Karpas-422 (cell line): ENCODE measurements at regions not wholly inside any gene's neighbourhood (a gene's known extent, or its start where the extent isn't known, plus 50 kb on each side); places are given as distances from the start of the nearest gene placed in this dataset.

Source experiments
- DNase-seq: peaks from one replicate; pipeline ENCODE4 v3.0.0-alpha.2; 2015
- H2AFZ ChIP-seq: fragments of 200-600 bp; sonication (generic); 2 replicates; pipeline ENCODE4 v1.6.1; 2014; ENCODE audit warnings: antibody characterized with exemption, low read length, mixed read lengths
- H3K27ac ChIP-seq: fragments of 200-600 bp; sonication (generic); 2 replicates; pipeline ENCODE4 v1.5.1; 2014; ENCODE audit warnings: mild to moderate bottlenecking, low read length, moderate library complexity
- H3K27me3 ChIP-seq: fragments of 200-600 bp; sonication (generic); 2 replicates; pipeline ENCODE4 v1.6.1; 2014; ENCODE audit warnings: low read length, mixed read lengths
- H3K36me3 ChIP-seq: fragments of 200-600 bp; sonication (generic); 2 replicates; pipeline ENCODE4 v1.6.1; 2014; ENCODE audit warnings: low read length, mixed read lengths; ENCODE audit not compliant: insufficient read depth
- H3K4me1 ChIP-seq: fragments of 200-600 bp; sonication (generic); 2 replicates; pipeline ENCODE4 v1.6.1; 2014; ENCODE audit warnings: mild to moderate bottlenecking, low read length, mixed read lengths
- H3K4me2 ChIP-seq: fragments of 200-600 bp; sonication (generic); 2 replicates; pipeline ENCODE4 v1.6.1; 2014; ENCODE audit warnings: low read length, low read depth, mild to moderate bottlenecking; ENCODE audit not compliant: poor library complexity, severe bottlenecking
- H3K4me3 ChIP-seq: fragments of 200-600 bp; sonication (generic); 2 replicates; pipeline ENCODE4 v1.5.1; 2014; ENCODE audit warnings: mild to moderate bottlenecking, antibody characterized with exemption, low read length, mixed read lengths
- H3K79me2 ChIP-seq: fragments of 200-600 bp; sonication (generic); 2 replicates; pipeline ENCODE4 v1.6.1; 2014; ENCODE audit warnings: mild to moderate bottlenecking, low read length, mixed read lengths
- H3K9ac ChIP-seq: fragments of 200-600 bp; sonication (generic); 2 replicates; pipeline ENCODE4 v1.6.0; 2014; ENCODE audit warnings: low read length
- H3K9me2 ChIP-seq: fragments of 200-600 bp; sonication (generic), shearing (Covaris generic); replicated peaks from 2 replicates; pipeline ENCODE4 v1.6.0; 2014; ENCODE audit warnings: mild to moderate bottlenecking, low read length, moderate library complexity; ENCODE audit not compliant: insufficient read depth
- H3K9me3 ChIP-seq: fragments of 300-700, 200-600 bp; sonication (generic); 2 replicates; pipeline ENCODE4 v1.6.1; 2014; ENCODE audit warnings: low read length, mixed read lengths
- H4K20me1 ChIP-seq: fragments of 200-600 bp; sonication (generic); 2 replicates; pipeline ENCODE4 v1.6.1; 2014; ENCODE audit warnings: mild to moderate bottlenecking, antibody characterized with exemption, low read length, low read depth; ENCODE audit not compliant: insufficient read depth

DNA sequence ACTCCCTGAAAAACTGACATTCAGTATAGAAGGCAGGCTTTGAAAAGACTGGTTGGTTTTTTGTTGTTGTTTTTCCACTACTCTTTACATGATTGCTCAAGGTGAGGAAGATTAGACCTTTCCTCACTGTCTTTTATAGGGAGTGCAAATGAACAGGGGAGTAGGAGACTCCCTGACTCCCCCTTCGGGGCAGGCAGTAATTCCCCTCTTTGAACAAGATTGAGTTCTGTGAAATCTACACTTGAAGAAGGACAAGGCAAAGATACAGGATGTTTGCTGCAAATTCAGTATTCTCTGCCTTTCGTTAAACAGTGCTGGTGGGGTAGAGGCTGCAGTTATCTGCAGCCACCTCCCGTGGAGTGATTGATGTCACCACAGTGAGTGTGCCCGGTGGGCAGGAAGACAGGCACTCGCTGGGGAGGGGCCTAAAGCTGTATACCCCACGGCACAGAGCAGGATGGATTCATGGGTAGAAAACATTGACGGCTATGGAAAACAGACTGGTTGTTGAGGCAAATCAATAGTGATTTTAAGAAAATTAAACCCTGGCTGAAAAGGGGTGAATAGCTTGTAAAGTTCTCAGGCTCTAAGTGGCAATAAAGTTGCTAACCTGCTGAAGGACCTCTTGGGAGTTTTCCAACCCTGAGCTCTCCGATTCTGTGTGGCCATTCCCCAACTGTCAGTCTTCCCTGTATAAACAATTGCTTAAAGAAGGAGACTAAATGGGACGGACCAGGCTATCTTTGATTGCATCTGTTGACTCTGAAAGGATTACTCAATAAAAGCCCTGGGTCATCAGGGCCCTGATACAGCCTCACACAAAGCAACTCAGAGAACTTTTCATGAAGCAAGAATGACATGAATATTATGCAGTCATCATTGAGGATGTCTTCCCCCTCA lies 308.3 kb downstream of the TBC1D4 start:
- Histone ChIP-seq H4K20me1 (no peaks in the 10 kb centered on the region), H3K79me2 (no peaks in the 10 kb centered on the region), H3K9me2 (no peaks in the 10 kb centered on the region), H3K27ac (no peak overlapping the region), H3K4me3 (no peak overlapping the region), H3K36me3 (no peaks in the 10 kb centered on the region), H3K9ac (no peak overlapping the region), H3K4me1 (no peaks in the 10 kb centered on the region), H2AFZ (no peak overlapping the region), H3K27me3 (no peaks in the 10 kb centered on the region), H3K9me3 (no peaks in the 10 kb centered on the region), H3K4me2 (no peak overlapping the region)
- no peak for DNase-seq

DNA sequence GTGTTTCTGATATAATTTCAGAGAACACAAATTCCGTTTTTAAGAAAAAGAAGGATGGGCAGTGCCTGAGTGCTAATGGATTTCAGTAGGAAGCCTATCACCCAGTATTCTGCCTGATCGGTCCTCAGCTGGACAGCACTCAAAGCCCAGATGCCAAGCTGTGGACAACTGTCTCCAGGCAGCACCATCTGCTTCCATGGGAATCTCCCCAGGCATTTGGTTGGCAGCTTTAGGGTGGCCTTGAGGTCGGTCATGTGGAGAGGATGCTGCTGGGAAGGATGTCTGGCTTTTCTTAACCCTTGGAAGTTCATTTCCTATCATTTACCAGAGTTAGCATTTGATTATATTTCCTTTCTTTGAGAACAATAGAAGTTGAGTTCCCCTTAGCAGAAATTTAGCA lies 311.7 kb downstream of the TBC1D4 start:
- Histone ChIP-seq H4K20me1 (no peaks in the 10 kb centered on the region), H3K4me2 (no peak overlapping the region), H3K9me2 (no peaks in the 10 kb centered on the region), H3K79me2 (no peaks in the 10 kb centered on the region), H3K36me3 (no peaks in the 10 kb centered on the region), H3K4me3 (no peak overlapping the region), H3K4me1 (no peaks in the 10 kb centered on the region), H3K9ac (no peak overlapping the region), H3K27me3 (no peaks in the 10 kb centered on the region), H2AFZ (no peak overlapping the region), H3K9me3 (no peaks in the 10 kb centered on the region), H3K27ac (no peak overlapping the region)
- DNase-seq, result no peak

DNA sequence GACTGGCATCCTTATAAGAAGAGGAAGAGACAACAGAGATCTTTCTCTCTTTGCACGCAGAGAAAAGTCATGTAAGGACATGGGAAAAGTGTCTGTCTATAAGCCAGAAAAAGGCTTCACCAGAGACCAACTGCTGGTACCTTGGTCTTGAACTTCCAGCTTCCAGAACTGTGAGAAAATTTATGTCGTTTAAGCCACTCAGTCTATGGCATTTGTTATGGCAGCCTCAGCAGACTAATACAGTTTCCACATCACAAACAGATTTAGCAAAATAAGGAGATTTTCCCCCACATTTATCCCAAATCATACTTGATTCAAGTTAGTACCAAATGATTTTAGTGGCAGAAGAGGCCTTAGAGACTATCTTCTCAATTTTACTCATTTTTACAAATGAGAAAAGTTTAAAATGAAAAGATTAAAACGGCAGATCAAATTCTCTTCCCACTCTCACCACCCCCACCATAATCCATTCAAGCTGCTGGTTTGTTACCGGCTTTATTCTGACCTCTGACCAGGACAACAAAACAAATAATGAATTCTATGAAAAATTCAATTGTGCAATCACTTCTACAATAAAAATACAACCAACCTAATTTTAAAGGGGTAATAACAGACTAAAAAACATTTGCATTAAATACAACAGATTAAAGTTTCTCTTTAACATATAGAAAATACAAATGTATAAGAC lies 316.3 kb downstream of the TBC1D4 start:
- Histone ChIP-seq H3K4me2 (no peak overlapping the region), H3K4me1 (no peaks in the 10 kb centered on the region), H3K9ac (no peak overlapping the region), H3K79me2 (no peaks in the 10 kb centered on the region), H2AFZ (no peak overlapping the region), H3K27me3 (no peaks in the 10 kb centered on the region), H3K4me3 (no peak overlapping the region), H3K36me3 (no peaks in the 10 kb centered on the region), H4K20me1 (no peaks in the 10 kb centered on the region), H3K9me3 (no peaks in the 10 kb centered on the region), H3K27ac (no peak overlapping the region), H3K9me2 (no peaks in the 10 kb centered on the region)
- DNase-seq, result no peak

DNA sequence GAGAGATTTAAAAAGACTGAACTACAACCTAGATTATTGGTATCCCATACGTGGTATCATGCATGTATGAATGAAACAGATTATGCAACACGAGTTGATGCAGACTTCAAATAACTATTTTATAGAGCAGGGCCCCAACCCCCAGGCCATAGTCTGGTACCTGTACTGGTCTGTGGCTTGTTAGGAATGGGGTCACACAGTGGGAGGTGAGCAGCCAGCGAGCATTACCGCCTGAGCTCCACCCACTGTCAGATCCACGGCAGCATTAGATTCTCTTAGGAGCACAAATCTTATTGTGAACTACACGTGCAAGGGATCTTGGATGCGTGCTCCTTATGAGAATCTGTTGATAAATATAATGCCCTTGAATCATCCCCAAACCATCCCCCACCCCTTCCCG lies 320.2 kb downstream of the TBC1D4 start:
- no peaks in the 10 kb centered on the region for H4K20me1 ChIP-seq
- no peaks in the 10 kb centered on the region for H3K36me3 ChIP-seq
- no peak overlapping the region for H3K4me3 ChIP-seq
- H3K79me2 ChIP-seq, result no peaks in the 10 kb centered on the region
- H3K27me3 ChIP-seq, result no peaks in the 10 kb centered on the region
- no peak overlapping the region for H3K9ac ChIP-seq
- no peak overlapping the region for H3K27ac ChIP-seq
- H3K9me2 ChIP-seq, result no peaks in the 10 kb centered on the region
- no peaks in the 10 kb centered on the region for H3K9me3 ChIP-seq
- H2AFZ ChIP-seq, result no peak overlapping the region
- no peaks in the 10 kb centered on the region for H3K4me1 ChIP-seq
- DNase-seq, result no peak
- H3K4me2 ChIP-seq, result no peak overlapping the region

DNA sequence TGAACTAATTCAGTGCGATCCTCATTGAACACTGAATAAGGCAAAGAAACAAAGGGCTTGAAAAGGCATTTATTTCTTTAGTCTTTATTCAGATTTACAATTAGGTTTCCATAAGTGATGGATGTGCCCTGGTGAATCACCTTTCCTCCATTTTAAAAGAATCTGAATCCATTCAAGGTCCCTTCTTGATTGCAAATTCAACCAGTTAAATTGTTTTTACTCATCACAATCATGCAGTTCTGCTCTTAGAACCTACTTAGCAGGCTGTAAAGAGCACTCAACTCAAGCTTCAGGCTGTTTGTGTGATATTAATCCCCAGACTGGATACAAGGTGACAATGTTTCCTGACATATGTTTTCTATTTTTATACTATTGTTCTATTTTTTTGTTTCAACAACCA lies 321.0 kb downstream of the TBC1D4 start:
- no peaks in the 10 kb centered on the region for H3K9me3 ChIP-seq
- H2AFZ ChIP-seq, result no peak overlapping the region
- H3K4me2 ChIP-seq, result no peak overlapping the region
- no peaks in the 10 kb centered on the region for H3K9me2 ChIP-seq
- H3K27me3 ChIP-seq, result no peaks in the 10 kb centered on the region
- H3K27ac ChIP-seq, result no peak overlapping the region
- no peak overlapping the region for H3K4me3 ChIP-seq
- H3K4me1 ChIP-seq, result no peaks in the 10 kb centered on the region
- H3K36me3 ChIP-seq, result no peaks in the 10 kb centered on the region
- no peak for DNase-seq
- H3K79me2 ChIP-seq, result no peaks in the 10 kb centered on the region
- H3K9ac ChIP-seq, result no peak overlapping the region
- no peaks in the 10 kb centered on the region for H4K20me1 ChIP-seq

DNA sequence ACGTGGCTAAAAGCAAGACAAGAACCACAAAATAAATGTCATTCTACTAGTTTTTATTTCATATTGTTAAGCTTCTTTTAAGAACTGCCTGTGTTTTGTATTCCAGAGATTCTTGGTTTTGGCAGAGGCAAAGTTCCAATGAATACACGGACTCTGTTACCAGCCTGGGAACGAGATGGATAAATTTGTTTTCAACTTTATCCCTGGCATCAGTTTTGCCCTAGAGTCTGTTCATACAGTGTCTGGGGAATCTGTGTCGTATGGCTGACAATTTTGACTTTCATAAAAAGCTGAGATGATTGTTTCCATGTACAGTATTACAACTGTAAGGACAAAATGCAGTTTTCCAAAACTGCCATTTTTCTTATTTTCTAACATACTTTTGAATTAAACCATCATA lies 327.6 kb downstream of the TBC1D4 start:
- Histone ChIP-seq H3K4me2 (no peak overlapping the region), H3K9me3 (no peaks in the 10 kb centered on the region), H3K27me3 (no peaks in the 10 kb centered on the region), H3K9ac (no peak overlapping the region), H3K4me3 (no peak overlapping the region), H3K9me2 (no peaks in the 10 kb centered on the region), H2AFZ (no peak overlapping the region), H3K27ac (no peak overlapping the region), H3K36me3 (no peaks in the 10 kb centered on the region), H3K4me1 (no peaks in the 10 kb centered on the region), H3K79me2 (no peaks in the 10 kb centered on the region), H4K20me1 (no peaks in the 10 kb centered on the region)
- DNase-seq, result no peak

DNA sequence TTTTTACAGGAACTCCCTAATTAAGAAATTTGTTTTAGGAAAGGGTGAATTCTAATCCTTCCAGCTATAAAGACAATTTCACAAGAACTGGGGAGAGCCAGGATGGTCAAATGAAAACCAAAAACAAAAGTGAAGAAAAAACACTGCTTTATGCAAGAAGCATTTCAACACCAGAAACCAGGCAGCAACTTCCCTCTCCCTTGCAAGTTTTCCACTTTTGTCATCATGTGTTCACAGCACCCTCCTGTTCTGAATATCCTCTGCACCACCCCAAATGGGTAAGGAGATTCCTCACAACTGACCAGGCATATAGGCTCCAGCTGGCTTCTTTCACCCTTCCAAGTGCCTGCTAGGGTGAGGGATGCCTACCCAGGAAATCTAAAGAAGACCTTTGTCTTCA lies 328.1 kb downstream of the TBC1D4 start:
- Histone ChIP-seq H3K4me3 (no peak overlapping the region), H3K79me2 (no peaks in the 10 kb centered on the region), H4K20me1 (no peaks in the 10 kb centered on the region), H3K36me3 (no peaks in the 10 kb centered on the region), H2AFZ (no peak overlapping the region), H3K4me2 (no peak overlapping the region), H3K27me3 (no peaks in the 10 kb centered on the region), H3K4me1 (no peaks in the 10 kb centered on the region), H3K27ac (no peak overlapping the region), H3K9ac (no peak overlapping the region), H3K9me2 (no peaks in the 10 kb centered on the region), H3K9me3 (no peaks in the 10 kb centered on the region)
- DNase-seq, result no peak

DNA sequence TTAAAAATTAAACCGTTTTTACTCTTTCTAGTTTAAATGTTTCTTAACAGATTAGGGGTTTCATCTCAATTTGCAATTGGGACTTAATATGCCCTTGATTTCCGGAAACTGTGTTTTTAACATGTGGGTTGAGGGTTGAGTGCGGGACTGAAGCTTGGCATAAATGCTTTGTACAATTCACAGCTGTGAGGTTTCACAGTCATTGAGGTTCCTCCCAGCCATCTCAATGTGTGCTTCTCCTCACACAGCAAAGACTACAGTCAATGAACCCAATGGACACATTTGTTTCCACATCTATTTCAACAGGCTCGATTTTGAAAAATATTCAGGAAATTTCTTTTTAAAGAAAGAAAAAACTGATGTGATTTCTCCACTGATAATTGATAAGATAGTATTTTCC lies 328.6 kb downstream of the TBC1D4 start:
- H3K79me2 ChIP-seq, result no peaks in the 10 kb centered on the region
- no peak overlapping the region for H3K4me3 ChIP-seq
- no peak overlapping the region for H3K4me2 ChIP-seq
- no peak overlapping the region for H3K27ac ChIP-seq
- H3K4me1 ChIP-seq, result no peaks in the 10 kb centered on the region
- no peaks in the 10 kb centered on the region for H3K9me2 ChIP-seq
- H3K27me3 ChIP-seq, result no peaks in the 10 kb centered on the region
- no peaks in the 10 kb centered on the region for H4K20me1 ChIP-seq
- no peaks in the 10 kb centered on the region for H3K36me3 ChIP-seq
- no peak overlapping the region for H3K9ac ChIP-seq
- DNase-seq, result no peak
- no peak overlapping the region for H2AFZ ChIP-seq
- no peaks in the 10 kb centered on the region for H3K9me3 ChIP-seq
